ENCODE measurements at regions not wholly inside any gene's neighbourhood (a gene's known extent, or its start where the extent isn't known, plus 50 kb on each side); places are given as distances from the start of the nearest gene placed in this dataset.

GRCh38 chr3:193894121-193894863 is 241.7 kb upstream of the HES1 start:
- Histone ChIP-seq H3K9ac (ENCODE audit: low read depth, low read length) (no peak overlapping the region), H3K27me3 (ENCODE audit: insufficient read depth, low read length) (no peaks in the 10 kb centered on the region; the same call in 1 of the 2 replicates), H3K27ac (ENCODE audit: low read length) (no peak overlapping the region)

GRCh38 chr3:193895409-193895808 is 240.5 kb upstream of the HES1 start:
- H3K27me3 ChIP-seq (ENCODE audit: insufficient read depth, low read length) = no peaks in the 10 kb centered on the region; the same call in 1 of the 2 replicates
- peaks cover 4% of the 10 kb centered on the region; the same call in 1 of the 2 replicates for H3K4me1 ChIP-seq (ENCODE audit: insufficient read depth, low read length)
- no peak overlapping the region for H3K27ac ChIP-seq (ENCODE audit: low read length)
- H3K9ac ChIP-seq (ENCODE audit: low read depth, low read length) = no peak overlapping the region
- H3K9me3 ChIP-seq (ENCODE audit: insufficient read depth, low read depth, low read length) = no peaks in the 10 kb centered on the region
- H3K36me3 ChIP-seq (ENCODE audit: insufficient read depth, low read depth, low read length) = no peaks in the 10 kb centered on the region
- H3K4me3 ChIP-seq (ENCODE audit: low read length) = no peak overlapping the region

More at GRCh38 chr3:193894121-193894863, 241.7 kb upstream of the HES1 start:
- Histone ChIP-seq H3K36me3 (ENCODE audit: insufficient read depth, low read depth, low read length) (no peaks in the 10 kb centered on the region), H3K4me3 (ENCODE audit: low read length) (no peak overlapping the region), H3K9me3 (ENCODE audit: insufficient read depth, low read depth, low read length) (no peaks in the 10 kb centered on the region), H3K4me1 (ENCODE audit: insufficient read depth, low read length) (peaks cover 4% of the 10 kb centered on the region; the same call in 1 of the 2 replicates)

- Histone ChIP-seq H3K4me3 (ENCODE audit: low read length) (no peak overlapping the region), H3K36me3 (ENCODE audit: insufficient read depth, low read depth, low read length) (no peaks in the 10 kb centered on the region), H3K4me1 (ENCODE audit: insufficient read depth, low read length) (peaks cover 4% of the 10 kb centered on the region; the same call in 1 of the 2 replicates), H3K9ac (ENCODE audit: low read depth, low read length) (no peak overlapping the region), H3K9me3 (ENCODE audit: insufficient read depth, low read depth, low read length) (peaks cover 5% of the 10 kb centered on the region), H3K27me3 (ENCODE audit: insufficient read depth, low read length) (no peaks in the 10 kb centered on the region; the same call in 1 of the 2 replicates), H3K27ac (ENCODE audit: low read length) (no peak overlapping the region)
Measured at GRCh38 chr3:193896419-193896818, 239.5 kb upstream of the HES1 start.

- H3K4me3 ChIP-seq (ENCODE audit: low read length) = no peak overlapping the region
- H3K27me3 ChIP-seq (ENCODE audit: insufficient read depth, low read length) = no peaks in the 10 kb centered on the region; the same call in 1 of the 2 replicates
- no peak overlapping the region for H3K27ac ChIP-seq (ENCODE audit: low read length)
- no peaks in the 10 kb centered on the region for H3K36me3 ChIP-seq (ENCODE audit: insufficient read depth, low read depth, low read length)
- H3K4me1 ChIP-seq (ENCODE audit: insufficient read depth, low read length) = peaks cover 9% of the 10 kb centered on the region; the same call in 1 of the 2 replicates
- peaks cover 5% of the 10 kb centered on the region for H3K9me3 ChIP-seq (ENCODE audit: insufficient read depth, low read depth, low read length)
- no peak overlapping the region for H3K9ac ChIP-seq (ENCODE audit: low read depth, low read length)
Measured at GRCh38 chr3:193897288-193897687, 238.7 kb upstream of the HES1 start.

GRCh38 chr3:193897731-193898180 is 238.2 kb upstream of the HES1 start:
- Histone ChIP-seq H3K27ac (ENCODE audit: low read length) (no peak overlapping the region), H3K4me3 (ENCODE audit: low read length) (no peak overlapping the region), H3K27me3 (ENCODE audit: insufficient read depth, low read length) (no peaks in the 10 kb centered on the region; the same call in 1 of the 2 replicates), H3K9me3 (ENCODE audit: insufficient read depth, low read depth, low read length) (peaks cover 5% of the 10 kb centered on the region), H3K4me1 (ENCODE audit: insufficient read depth, low read length) (peaks cover 14% of the 10 kb centered on the region; the same call in 1 of the 2 replicates), H3K9ac (ENCODE audit: low read depth, low read length) (no peak overlapping the region), H3K36me3 (ENCODE audit: insufficient read depth, low read depth, low read length) (no peaks in the 10 kb centered on the region)

GRCh38 chr3:193899001-193899400 is 236.9 kb upstream of the HES1 start:
- no peak overlapping the region for H3K4me3 ChIP-seq (ENCODE audit: low read length)
- H3K36me3 ChIP-seq (ENCODE audit: insufficient read depth, low read depth, low read length) = no peaks in the 10 kb centered on the region
- peaks cover 19% of the 10 kb centered on the region; the same call in 1 of the 2 replicates for H3K4me1 ChIP-seq (ENCODE audit: insufficient read depth, low read length)
- no peak overlapping the region for H3K27ac ChIP-seq (ENCODE audit: low read length)
- peaks cover 6% of the 10 kb centered on the region; the same call in 1 of the 2 replicates for H3K27me3 ChIP-seq (ENCODE audit: insufficient read depth, low read length)
- peaks cover 5% of the 10 kb centered on the region for H3K9me3 ChIP-seq (ENCODE audit: insufficient read depth, low read depth, low read length)
- H3K9ac ChIP-seq (ENCODE audit: low read depth, low read length) = no peak overlapping the region

GRCh38 chr3:193901007-193901406 is 234.9 kb upstream of the HES1 start:
- Histone ChIP-seq H3K36me3 (ENCODE audit: insufficient read depth, low read depth, low read length) (no peaks in the 10 kb centered on the region), H3K27ac (ENCODE audit: low read length) (no peak overlapping the region), H3K4me3 (ENCODE audit: low read length) (no peak overlapping the region), H3K9me3 (ENCODE audit: insufficient read depth, low read depth, low read length) (peaks cover 5% of the 10 kb centered on the region), H3K27me3 (ENCODE audit: insufficient read depth, low read length) (peaks cover 15% of the 10 kb centered on the region; the same call in 1 of the 2 replicates), H3K9ac (ENCODE audit: low read depth, low read length) (no peak overlapping the region), H3K4me1 (ENCODE audit: insufficient read depth, low read length) (peaks cover 19% of the 10 kb centered on the region; the same call in 1 of the 2 replicates)

GRCh38 chr3:193902607-193903511 is 233.1 kb upstream of the HES1 start:
- H3K4me1 ChIP-seq (ENCODE audit: insufficient read depth, low read length) = peaks cover 15% of the 10 kb centered on the region; the same call in 1 of the 2 replicates

GRCh38 chr3:193903512-193903817 is 232.5 kb upstream of the HES1 start:
- H3K4me3 ChIP-seq (ENCODE audit: low read length) = no peak overlapping the region
- H3K9ac ChIP-seq (ENCODE audit: low read depth, low read length) = no peak overlapping the region
- peaks cover 8% of the 10 kb centered on the region for H3K9me3 ChIP-seq (ENCODE audit: insufficient read depth, low read depth, low read length)
- no peaks in the 10 kb centered on the region for H3K36me3 ChIP-seq (ENCODE audit: insufficient read depth, low read depth, low read length)
- no peak overlapping the region for H3K27ac ChIP-seq (ENCODE audit: low read length)
- peaks cover 15% of the 10 kb centered on the region; the same call in 1 of the 2 replicates for H3K4me1 ChIP-seq (ENCODE audit: insufficient read depth, low read length)
- H3K27me3 ChIP-seq (ENCODE audit: insufficient read depth, low read length) = peaks cover 15% of the 10 kb centered on the region; the same call in 1 of the 2 replicates

More at GRCh38 chr3:193902607-193903511, 233.1 kb upstream of the HES1 start:
- Histone ChIP-seq H3K36me3 (ENCODE audit: insufficient read depth, low read depth, low read length) (no peaks in the 10 kb centered on the region), H3K4me3 (ENCODE audit: low read length) (no peak overlapping the region), H3K27ac (ENCODE audit: low read length) (no peak overlapping the region), H3K27me3 (ENCODE audit: insufficient read depth, low read length) (peaks cover 15% of the 10 kb centered on the region; the same call in 1 of the 2 replicates), H3K9me3 (ENCODE audit: insufficient read depth, low read depth, low read length) (peaks cover 5% of the 10 kb centered on the region), H3K9ac (ENCODE audit: low read depth, low read length) (peak overlapping the region; percentile 42; the same call in 1 of the 2 replicates)

- H3K27me3 ChIP-seq (ENCODE audit: insufficient read depth, low read length) = peaks cover 15% of the 10 kb centered on the region; the same call in 1 of the 2 replicates
- H3K27ac ChIP-seq (ENCODE audit: low read length) = no peak overlapping the region
- H3K4me3 ChIP-seq (ENCODE audit: low read length) = no peak overlapping the region
- no peak overlapping the region for H3K9ac ChIP-seq (ENCODE audit: low read depth, low read length)
- no peaks in the 10 kb centered on the region for H3K36me3 ChIP-seq (ENCODE audit: insufficient read depth, low read depth, low read length)
- peaks cover 15% of the 10 kb centered on the region; the same call in 1 of the 2 replicates for H3K4me1 ChIP-seq (ENCODE audit: insufficient read depth, low read length)
- H3K9me3 ChIP-seq (ENCODE audit: insufficient read depth, low read depth, low read length) = peaks cover 11% of the 10 kb centered on the region
Measured at GRCh38 chr3:193903966-193904365, 232.0 kb upstream of the HES1 start.
